HepG2 (cell line): ENCODE measurements at regions not wholly inside any gene's neighbourhood (a gene's known extent, or its start where the extent isn't known, plus 50 kb on each side); places are given as distances from the start of the nearest gene placed in this dataset.

ENCODE experiments used
- ATAC-seq: fragments of 200-7000 bp; cut with Tn5 transposase; 3 replicates; pipeline ENCODE4 v1.9.1; 2020; ENCODE audit warnings: mild to moderate bottlenecking, moderate library complexity
- BruUV-seq: library from RNA; stranded (reverse); fragments of 400-500 nt; replicated peaks from 2 replicates; lab custom pipeline; 2021; lab: Mats Ljungman, UMichigan
- CTCF ChIA-PET: fragments of 300-600 bp; formaldehyde crosslinking; extraction: SDS; loops from one replicate; lab custom pipeline; 2021; ENCODE audit warnings: low total read pairs, inconsistent platforms, low intra/inter-chr PET ratio; lab: Yijun Ruan, JAX
- POLR2A ChIA-PET: fragments of 350-600 bp; sonication (Branson Sonifier 250); formaldehyde crosslinking; loops from one replicate; lab custom pipeline; 2020; ENCODE audit warnings: antibody characterized with exemption, inconsistent platforms; lab: Yijun Ruan, JAX
- DNase-seq: peaks from one replicate; pipeline ENCODE4 v3.0.0-alpha.2; 2015; ENCODE audit warnings: low spot score
- FAIRE-seq: peaks from 3 replicates; lab custom pipeline; 2011; peaks lifted over from hg19 to GRCh38; lab: Jason Lieb, UNC
- H2AFZ ChIP-seq: one replicate; pipeline ENCODE4 v1.6.1; 2011; ENCODE audit warnings: low read length, inconsistent platforms
- H3K27ac ChIP-seq: fragments of 300-600 bp; 3 replicates; pipeline ENCODE4 v1.8.0; 2011; ENCODE audit warnings: mixed run types, mild to moderate bottlenecking, mixed read lengths, low read length, inconsistent platforms; ENCODE audit not compliant: insufficient read depth; ENCODE audit errors: extremely low read length
- H3K27me3 ChIP-seq, 2 experiments: fragments of 200-600 bp in 1 of 2; 2 replicates in 1 of 2; 3 replicates in 1 of 2; pipeline versions ENCODE4 v1.6.0 to v1.8.0; 2011; ENCODE audit warnings: low read length in 2 of 2, mild to moderate bottlenecking in 2 of 2, moderate library complexity in 2 of 2, inconsistent platforms in 1 of 2; ENCODE audit not compliant: insufficient read depth in 2 of 2, control insufficient read depth in 1 of 2
- H3K36me3 ChIP-seq, 2 experiments: fragments of 200-600 bp in 1 of 2; replicated peaks in 1 of 2; 2 replicates in 1 of 2; 3 replicates in 1 of 2; pipeline versions ENCODE4 v1.5.1 to v1.8.0; 2011; ENCODE audit warnings: low read length in 2 of 2, inconsistent platforms in 1 of 2; ENCODE audit not compliant: insufficient read depth in 2 of 2, control insufficient read depth in 1 of 2
- H3K4me1 ChIP-seq: 2 replicates; pipeline ENCODE4 v1.5.1; 2012; ENCODE audit warnings: low read length, inconsistent platforms; ENCODE audit not compliant: insufficient read depth
- H3K4me2 ChIP-seq: 2 replicates; pipeline ENCODE4 v1.6.0; 2011; ENCODE audit warnings: low read depth, low read length, inconsistent platforms
- H3K4me3 ChIP-seq, 3 experiments: fragments of 200-600 bp in 1 of 3; sonication (generic), shearing (Covaris generic) in 1 of 3; replicated peaks in 1 of 3; 2 replicates each; pipeline ENCODE4 v1.5.1; 2011 to 2016; ENCODE audit warnings: low read length in 3 of 3, inconsistent platforms in 2 of 3, low read depth in 2 of 3, mild to moderate bottlenecking in 2 of 3, control low read depth in 1 of 3, mixed read lengths in 1 of 3; ENCODE audit not compliant: insufficient read depth in 1 of 3
- H3K79me2 ChIP-seq: one replicate; pipeline ENCODE4 v1.6.1; 2011; ENCODE audit warnings: low read length, inconsistent platforms; ENCODE audit not compliant: insufficient read depth
- H3K9ac ChIP-seq: 2 replicates; pipeline ENCODE4 v1.6.0; 2011; ENCODE audit warnings: mild to moderate bottlenecking, low read depth, low read length, inconsistent platforms; ENCODE audit not compliant: insufficient read depth
- H3K9me3 ChIP-seq: 2 replicates; pipeline ENCODE4 v1.5.1; 2012; ENCODE audit warnings: mild to moderate bottlenecking, low read length
- H4K20me1 ChIP-seq: 2 replicates; pipeline ENCODE4 v1.6.0; 2011; ENCODE audit warnings: inconsistent platforms, mild to moderate bottlenecking, low read length, moderate library complexity; ENCODE audit not compliant: insufficient read depth
- ARNT2 ChIP-seq: sonication (generic); formaldehyde crosslinking; IDR thresholded peaks from 2 replicates; pipeline ENCODE4 v1.8.0; 2022; ENCODE audit warnings: mild to moderate bottlenecking, low read depth, missing genetic modification reagents, moderate library complexity
- CSRNP2 ChIP-seq: sonication (generic); formaldehyde crosslinking; conservative IDR thresholded peaks from 2 replicates; pipeline ENCODE4 v1.8.0; 2022; ENCODE audit warnings: low read depth, missing genetic modification reagents
- HCFC1 ChIP-seq: fragments of 150-350 bp; IDR thresholded peaks from 2 replicates; pipeline ENCODE4 v1.6.1; 2014; ENCODE audit warnings: low read depth, low read length
- HDAC6 ChIP-seq: fragments of 200-600 bp; sonication (generic); IDR thresholded peaks from 2 replicates; pipeline ENCODE4 v1.7.0; 2017; ENCODE audit warnings: mild to moderate bottlenecking, antibody characterized with exemption, low read length, low read depth
- HOXA7 ChIP-seq: sonication (generic); formaldehyde crosslinking; IDR thresholded peaks from 2 replicates; pipeline ENCODE4 v1.8.1; 2022; ENCODE audit warnings: mild to moderate bottlenecking, missing genetic modification reagents, moderate library complexity
- IRX3 ChIP-seq: sonication (generic); formaldehyde crosslinking; IDR thresholded peaks from 2 replicates; pipeline ENCODE4 v1.8.1; 2023; ENCODE audit warnings: mild to moderate bottlenecking, low read depth, missing genetic modification reagents, borderline replicate concordance
- NKX3-1 ChIP-seq: sonication (generic); formaldehyde crosslinking; IDR thresholded peaks from 2 replicates; pipeline ENCODE4 v1.5.0; 2020; ENCODE audit warnings: missing genetic modification reagents
- POGK ChIP-seq: sonication (generic); formaldehyde crosslinking; conservative IDR thresholded peaks from 2 replicates; pipeline ENCODE4 v1.8.0; 2022; ENCODE audit warnings: mild to moderate bottlenecking, moderate library complexity, missing genetic modification reagents
- SMARCC2 ChIP-seq: fragments of 450-650 bp; IDR thresholded peaks from 2 replicates; pipeline ENCODE4 v1.6.1; 2017; ENCODE audit warnings: antibody characterized with exemption, mild to moderate bottlenecking
- TRAFD1 ChIP-seq: sonication (generic); formaldehyde crosslinking; IDR thresholded peaks from 2 replicates; pipeline ENCODE4 v1.5.1; 2020; ENCODE audit warnings: missing genetic modification reagents, mild to moderate bottlenecking, borderline replicate concordance
- ZBTB33 ChIP-seq: sonication (generic); formaldehyde crosslinking; IDR thresholded peaks from 2 replicates; pipeline ENCODE4 v1.4.0; 2020; ENCODE audit warnings: missing genetic modification reagents
- ZNF891 ChIP-seq: sonication (generic); formaldehyde crosslinking; IDR thresholded peaks from 2 replicates; pipeline ENCODE4 v1.5.0; 2020; ENCODE audit warnings: mild to moderate bottlenecking, missing genetic modification reagents
- WGBS: methylation state at CpG from one replicate; pipeline ENCODE4 v1.1.6; 2017; ENCODE audit warnings: low lambda C conversion rate; 5-methylcytosine and 5-hydroxymethylcytosine counted together
- in situ Hi-C: cut with HindIII; loops from 2 replicates; pipeline ENCODE4 v1.10.0; 2017; ENCODE audit warnings: low pct_unique_long_range_greater_than_20kb; ENCODE audit not compliant: extremely low pct_ligation_motif_present
- intact Hi-C: fragments of 100-400 bp; cut with micrococcal nuclease; formaldehyde crosslinking; loops from one replicate; pipeline ENCODE4 v1.10.0; 2022; ENCODE audit not compliant: unreplicated experiment

GRCh38 chr3:74839566-74839965, 225.1 kb upstream of the CNTN3 start:
- no peak for FAIRE-seq
- no TSS peak for BruUV-seq

More at GRCh38 chr3:74839566-74839965, 225.1 kb upstream of the CNTN3 start:
- ATAC-seq (no peak), DNase-seq (no peak)
- Histone ChIP-seq H3K4me2 (no peak overlapping the region), H2AFZ (no peak overlapping the region), H3K4me1 (no peaks in the 10 kb centered on the region), H3K27me3 (no peaks in the 10 kb centered on the region), H3K4me3 (no peak overlapping the region), H3K9me3 (no peaks in the 10 kb centered on the region), H3K36me3 (no peaks in the 10 kb centered on the region), H4K20me1 (no peaks in the 10 kb centered on the region), H3K79me2 (no peaks in the 10 kb centered on the region), H3K27ac (no peak overlapping the region), H3K9ac (no peak overlapping the region)
- 26% methylated on average over 2 of the region's 2 CpGs for WGBS
- in situ Hi-C loops: no loop called here
- TF ChIP-seq HOXA7 (CRISPR knock-in tag) (no peak), NKX3-1 (CRISPR knock-in tag) (no peak), ARNT2 (no peak), CSRNP2 (CRISPR knock-in tag) (no peak), POGK (CRISPR knock-in tag) (no peak), HDAC6 (no peak), HCFC1 (no peak), TRAFD1 (CRISPR knock-in tag) (no peak), ZBTB33 (CRISPR knock-in tag) (no peak), ZNF891 (CRISPR knock-in tag) (no peak), SMARCC2 (no peak), IRX3 (CRISPR knock-in tag) (no peak)
- ChIA-PET POLR2A (no interaction called here), CTCF (no interaction called here)
- intact Hi-C loops: no loop called here
